ENCODE measurements at regions not wholly inside any gene's neighbourhood (a gene's known extent, or its start where the extent isn't known, plus 50 kb on each side); places are given as distances from the start of the nearest gene placed in this dataset.

GRCh38 chr5:99191206-99191745 is 262.5 kb upstream of the CHD1 start:
- Mint-ChIP-seq H3K4me3 (no peak overlapping the region), H3K27me3 (ENCODE audit: low read depth) (no peaks in the 10 kb centered on the region), H3K4me1 (no peaks in the 10 kb centered on the region), H3K27ac (no peak overlapping the region), H3K36me3 (ENCODE audit: insufficient read depth in 1 of 3, low read depth in 3 of 3) (no peaks in the 10 kb centered on the region), H3K9me3 (no peaks in the 10 kb centered on the region)
- Histone ChIP-seq H3K9me3 (ENCODE audit: control insufficient read depth, low read depth, low read length) (no peaks in the 10 kb centered on the region), H3K18ac (ENCODE audit: insufficient read length, low read depth, low read length) (no peak overlapping the region), H3K79me1 (ENCODE audit: insufficient read depth, low read depth, low read length, poor library complexity, severe bottlenecking) (no peaks in the 10 kb centered on the region), H3K23me2 (ENCODE audit: insufficient read length, low read depth, low read length, poor library complexity, severe bottlenecking) (no peaks in the 10 kb centered on the region), H3K4ac (ENCODE audit: low read depth, low read length) (no peak overlapping the region), H2BK12ac (ENCODE audit: insufficient read length, low read depth, low read length) (no peak overlapping the region), H2BK120ac (ENCODE audit: low read depth, low read length, poor library complexity, severe bottlenecking) (no peak overlapping the region), H4K5ac (ENCODE audit: insufficient read length, low read depth, low read length) (no peak overlapping the region), H2BK15ac (ENCODE audit: low read depth, low read length) (no peak overlapping the region), H3K14ac (ENCODE audit: insufficient read depth, low read length) (no peak overlapping the region), H3K23ac (ENCODE audit: insufficient read length, low read depth, low read length) (no peak overlapping the region), H3K79me2 (ENCODE audit: insufficient read depth, low read length) (no peaks in the 10 kb centered on the region), H2BK20ac (ENCODE audit: low read depth, low read length, poor library complexity, severe bottlenecking) (no peak overlapping the region), H4K20me1 (ENCODE audit: control insufficient read depth, insufficient read depth, insufficient read length) (no peaks in the 10 kb centered on the region), H3T11ph (ENCODE audit: low read length) (no peak overlapping the region), H3K4me2 (ENCODE audit: insufficient read depth, insufficient read length, low read length) (no peak overlapping the region), H3K27me3 (ENCODE audit: insufficient read depth, low read length) (no peaks in the 10 kb centered on the region), H4K91ac (ENCODE audit: insufficient read length, low read depth, low read length) (no peak overlapping the region), H2AK5ac (ENCODE audit: insufficient read length, low read length) (no peak overlapping the region), H3K9ac (ENCODE audit: extremely low read depth, insufficient read length, low read length) (no peak overlapping the region), H3K27ac (ENCODE audit: insufficient read length, low read depth, low read length) (no peak overlapping the region), H3K56ac (ENCODE audit: insufficient read length, low read depth, low read length) (no peak overlapping the region), H2BK5ac (ENCODE audit: insufficient read length, low read length) (no peak overlapping the region), H2AFZ (ENCODE audit: low read length) (no peak overlapping the region), H3K4me1 (ENCODE audit: insufficient read depth, low read length) (no peaks in the 10 kb centered on the region), H4K8ac (replicated peaks; ENCODE audit: insufficient read length, low read depth, low read length) (no peak overlapping the region)
- no peak for DNase-seq
- WGBS (ENCODE audit: extremely low coverage, insufficient read length, low lambda C conversion rate): no CpG with 5 or more reads among the region's 5 CpGs
- no peak for TF ChIP-seq CTCF (conservative IDR thresholded peaks at IDR 0.05)
